GM19238 (cell line): ENCODE measurements at regions not wholly inside any gene's neighbourhood (a gene's known extent, or its start where the extent isn't known, plus 50 kb on each side); places are given as distances from the start of the nearest gene placed in this dataset.

Experiments used
- DNase-seq: peaks from one replicate; pipeline ENCODE4 v3.0.0; 2011; ENCODE audit warnings: low spot score; ENCODE audit not compliant: insufficient read length

GRCh38 chr6:119612176-119612891 is 262.8 kb upstream of the MAN1A1 start:
- no peak for DNase-seq

GRCh38 chr6:119610754-119611153 is 261.2 kb upstream of the MAN1A1 start:
- no peak for DNase-seq

DNA sequence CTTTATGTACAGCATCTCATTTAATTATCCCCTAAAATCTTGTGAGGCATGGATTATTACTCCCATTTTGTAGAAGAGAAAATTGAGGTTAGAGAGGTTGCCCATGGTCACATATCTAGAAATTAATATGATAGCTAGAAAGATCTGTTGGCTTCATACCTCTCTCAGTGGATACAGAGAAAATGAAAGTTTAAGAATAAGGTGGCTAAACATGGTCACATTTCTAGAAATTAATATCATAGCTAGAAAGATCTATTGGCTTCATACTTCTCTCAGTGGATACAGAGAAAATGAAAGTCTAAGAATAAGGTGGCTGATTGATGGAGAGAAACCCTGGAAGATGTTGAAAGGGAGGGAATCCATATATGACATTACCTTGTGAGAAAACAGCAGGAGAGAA is 260.7 kb upstream of the MAN1A1 start:
- no peak for DNase-seq

GRCh38 chr6:119609865-119610264 is 260.3 kb upstream of the MAN1A1 start:
- no peak for DNase-seq

- DNase-seq: no peak
Measured at GRCh38 chr6:119608994-119609393, 259.4 kb upstream of the MAN1A1 start.

- DNase-seq: no peak
Measured at GRCh38 chr6:119604124-119604523, 254.6 kb upstream of the MAN1A1 start.

GRCh38 chr6:119603501-119603900 is 253.9 kb upstream of the MAN1A1 start:
- DNase-seq: no peak

DNA sequence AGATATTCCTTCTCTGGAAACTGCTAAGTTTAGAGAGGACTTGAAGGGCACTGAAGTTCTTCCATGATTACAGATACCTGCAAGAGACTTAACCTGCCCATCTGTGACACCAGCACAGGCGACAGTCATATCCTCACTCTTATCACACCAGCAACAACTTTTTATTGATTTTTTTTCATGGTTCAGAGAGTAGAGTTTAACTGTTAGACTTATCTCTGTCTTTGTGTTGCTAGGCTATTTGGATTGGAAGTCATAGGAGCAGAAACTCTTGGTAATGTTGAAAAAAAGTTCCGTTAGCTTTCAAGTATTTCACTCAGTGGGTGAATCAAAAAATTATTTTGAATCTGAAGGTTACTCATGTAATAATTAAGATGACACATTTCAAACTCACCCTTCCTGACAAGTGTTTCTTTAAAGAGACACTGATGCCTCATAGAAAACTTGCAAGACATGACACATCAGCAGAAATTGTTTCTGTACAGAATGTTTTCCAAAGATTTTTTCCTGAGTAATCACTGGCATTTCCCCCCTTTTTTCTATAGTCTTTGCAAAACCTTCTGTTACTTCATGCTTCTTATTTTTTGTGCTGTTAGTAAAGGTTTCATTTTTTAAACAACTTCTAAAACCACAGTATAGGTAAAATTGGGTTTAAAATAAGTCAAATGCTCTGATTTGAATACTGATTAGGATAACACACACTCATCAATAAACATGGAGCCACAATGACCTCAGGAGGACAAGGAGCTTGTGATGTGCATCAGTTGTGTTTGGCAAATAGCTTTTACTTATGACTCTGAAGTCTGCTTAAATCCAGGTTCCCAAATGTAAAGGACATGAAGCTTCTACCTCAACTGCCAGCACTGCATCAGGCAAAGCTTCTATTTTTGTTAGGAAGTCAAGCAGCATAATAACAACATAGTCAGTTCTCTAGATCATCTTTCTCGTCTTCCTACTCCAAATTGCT is 252.9 kb upstream of the MAN1A1 start:
- DNase-seq: no peak

DNA sequence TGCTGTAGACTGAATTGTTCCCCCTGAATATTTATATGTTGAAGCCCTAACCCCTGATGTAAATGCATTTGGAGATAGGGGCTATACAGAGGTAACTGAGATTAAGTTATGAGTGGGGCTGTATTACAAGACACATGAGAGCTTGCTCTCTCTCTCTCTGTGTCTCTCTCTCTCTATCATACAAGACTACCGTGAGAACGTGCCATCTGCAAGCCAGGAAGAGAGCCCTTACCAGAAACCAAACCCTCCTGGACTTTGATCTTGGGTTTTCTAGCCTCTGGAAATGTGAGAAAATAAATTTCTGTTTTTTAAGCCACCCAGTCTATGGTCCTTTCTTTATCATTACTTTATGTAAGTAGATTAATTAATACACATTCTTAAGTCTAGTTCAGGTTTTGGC is 249.3 kb upstream of the MAN1A1 start:
- DNase-seq: no peak

GRCh38 chr6:119594907-119595306 is 245.3 kb upstream of the MAN1A1 start:
- DNase-seq: no peak

- no peak for DNase-seq
Measured at GRCh38 chr6:119591235-119591634, 241.7 kb upstream of the MAN1A1 start.

DNA sequence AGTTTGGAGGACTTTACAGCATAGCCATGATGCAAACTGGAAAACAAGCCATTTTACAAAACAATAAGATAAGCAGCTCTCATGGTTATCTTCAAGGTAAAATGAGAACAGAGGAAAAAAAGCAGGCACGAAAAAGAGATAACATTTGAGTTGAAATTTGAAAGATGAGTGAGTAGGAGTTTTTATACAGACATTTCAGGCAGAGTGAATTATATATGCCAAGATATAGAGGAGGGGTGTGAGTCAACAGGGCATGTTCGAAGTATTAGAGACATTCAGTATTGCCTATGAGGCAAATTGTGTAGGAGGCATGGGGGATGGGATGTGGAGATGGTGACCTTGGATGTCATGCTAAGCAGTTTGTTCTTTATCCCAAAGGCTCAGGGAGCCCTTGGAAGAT is 240.5 kb upstream of the MAN1A1 start:
- no peak for DNase-seq

DNA sequence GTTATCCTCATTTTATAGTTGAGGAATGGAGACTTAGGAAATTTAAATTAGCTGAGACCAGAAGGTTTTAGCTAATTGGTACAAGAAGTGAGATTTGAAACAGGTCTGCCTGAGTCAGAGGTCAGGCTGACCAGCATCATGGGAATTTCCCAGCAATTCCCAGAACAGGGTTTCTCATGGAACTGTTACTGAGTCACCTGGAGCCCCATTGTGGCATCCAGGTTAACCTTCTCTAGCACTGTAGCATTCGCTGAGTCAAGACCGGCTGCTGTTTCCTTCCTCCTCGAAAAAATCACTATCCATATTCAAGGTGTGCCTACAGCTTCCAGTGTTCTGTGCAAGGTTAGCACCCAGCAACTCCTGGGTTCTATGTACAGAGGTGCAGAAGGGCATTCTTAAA is 238.0 kb upstream of the MAN1A1 start:
- DNase-seq: no peak

DNA sequence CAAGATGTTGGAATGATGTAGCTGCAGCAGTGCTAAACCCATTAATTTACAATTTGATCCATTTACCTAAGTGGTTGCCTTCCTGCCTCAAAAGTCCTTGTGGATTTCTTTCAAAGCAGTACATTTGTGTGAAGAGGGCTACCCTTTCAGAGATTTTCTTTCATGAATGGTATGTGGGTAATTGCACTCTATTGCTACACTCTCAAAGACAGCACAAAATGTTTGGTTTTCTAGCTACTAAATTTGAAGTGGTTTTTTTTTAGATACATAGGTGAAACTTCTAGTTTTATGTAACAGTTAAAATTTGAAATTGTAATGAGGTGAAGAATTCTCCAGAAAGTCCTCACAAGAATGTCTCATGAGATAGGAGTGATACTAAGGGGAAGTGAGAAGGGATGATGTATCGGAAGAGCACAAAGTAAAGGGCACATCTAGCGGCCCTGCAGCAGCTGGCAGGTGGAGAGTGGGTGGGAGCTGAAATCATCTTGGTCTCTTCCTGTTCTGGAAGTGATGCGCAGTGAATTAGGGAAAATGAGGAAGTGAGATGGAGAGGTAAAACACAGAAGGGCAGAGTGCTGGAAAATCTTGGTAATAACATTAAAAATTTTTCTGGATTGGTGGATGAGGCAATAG is 236.8 kb upstream of the MAN1A1 start:
- no peak for DNase-seq

- DNase-seq: no peak
Measured at GRCh38 chr6:119584088-119584487, 234.5 kb upstream of the MAN1A1 start.

DNA sequence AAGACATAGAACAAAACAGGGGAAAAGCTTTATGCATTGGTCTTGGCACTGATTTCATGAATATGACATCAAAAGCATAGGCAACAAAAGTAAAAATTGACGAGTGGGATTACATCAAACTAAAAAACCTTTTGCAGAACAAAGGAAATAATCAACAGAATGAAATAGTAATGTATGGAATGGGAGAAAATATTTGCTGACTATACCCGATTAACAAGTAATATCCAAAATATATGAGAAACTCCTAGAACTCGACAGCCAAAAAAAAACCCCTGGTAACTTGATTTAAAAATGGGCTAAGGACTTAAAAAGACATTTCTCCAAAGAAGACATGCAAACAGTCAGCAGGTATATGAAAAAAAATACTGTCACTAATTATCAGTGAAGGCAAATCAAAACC is 231.7 kb upstream of the MAN1A1 start:
- DNase-seq: no peak

DNA sequence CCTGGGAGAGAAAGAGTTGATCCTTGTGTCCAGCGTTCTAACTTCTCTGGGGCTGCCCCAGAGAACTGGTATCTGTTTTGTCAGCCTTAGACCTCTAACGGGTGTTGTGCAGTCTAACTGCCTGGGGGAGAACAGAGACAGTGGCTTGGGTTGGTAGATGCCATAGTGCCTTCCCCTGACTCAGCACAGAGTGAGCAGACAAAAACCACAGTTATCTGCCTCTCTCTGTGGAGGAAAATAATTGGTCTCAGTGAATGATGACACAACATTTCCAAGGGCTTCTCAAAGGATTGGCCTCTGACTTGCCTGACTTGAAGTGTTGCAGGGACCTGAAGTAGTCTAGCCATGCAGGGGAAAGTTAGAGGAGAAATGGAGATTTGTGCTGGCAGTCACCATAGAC is 226.2 kb upstream of the MAN1A1 start:
- DNase-seq: no peak

- DNase-seq: no peak
Measured at GRCh38 chr6:119568580-119568979, 219.0 kb upstream of the MAN1A1 start.

- DNase-seq: no peak
Measured at GRCh38 chr6:119566546-119567260, 217.1 kb upstream of the MAN1A1 start.

- no peak for DNase-seq
Measured at GRCh38 chr6:119565893-119566292, 216.3 kb upstream of the MAN1A1 start.

DNA sequence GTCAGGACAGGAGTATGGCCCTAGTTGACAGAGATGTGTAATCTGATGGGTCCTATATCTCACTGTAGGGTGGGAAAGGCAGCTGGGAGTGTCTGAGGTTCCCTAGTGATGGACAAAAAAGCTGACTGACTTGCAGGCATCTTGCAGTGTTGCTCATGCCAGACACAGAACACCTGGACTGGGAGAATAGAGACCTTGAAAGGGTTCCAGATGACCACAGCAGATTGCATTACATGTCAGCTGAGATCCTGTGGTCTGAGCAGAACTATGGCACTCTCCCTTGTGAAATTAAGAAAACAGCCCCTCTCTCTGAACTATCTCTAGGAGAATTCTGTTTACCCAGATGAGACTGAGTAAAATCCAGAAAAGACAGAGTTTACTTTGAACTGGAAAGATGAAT is 212.6 kb upstream of the MAN1A1 start:
- no peak for DNase-seq

- no peak for DNase-seq
Measured at GRCh38 chr6:119559586-119559985, 210.0 kb upstream of the MAN1A1 start.
